ACHN (cell line): ENCODE measurements at regions not wholly inside any gene's neighbourhood (a gene's known extent, or its start where the extent isn't known, plus 50 kb on each side); places are given as distances from the start of the nearest gene placed in this dataset.

Experiments used
- DNase-seq: peaks from one replicate; pipeline ENCODE4 v3.0.0-alpha.2; 2015
- in situ Hi-C: cut with HindIII; loops from 2 replicates; pipeline ENCODE4 v1.10.0; 2017; ENCODE audit warnings: low sequenced_read_pairs, low pct_ligation_motif_present, low pct_unique_long_range_greater_than_20kb

DNA sequence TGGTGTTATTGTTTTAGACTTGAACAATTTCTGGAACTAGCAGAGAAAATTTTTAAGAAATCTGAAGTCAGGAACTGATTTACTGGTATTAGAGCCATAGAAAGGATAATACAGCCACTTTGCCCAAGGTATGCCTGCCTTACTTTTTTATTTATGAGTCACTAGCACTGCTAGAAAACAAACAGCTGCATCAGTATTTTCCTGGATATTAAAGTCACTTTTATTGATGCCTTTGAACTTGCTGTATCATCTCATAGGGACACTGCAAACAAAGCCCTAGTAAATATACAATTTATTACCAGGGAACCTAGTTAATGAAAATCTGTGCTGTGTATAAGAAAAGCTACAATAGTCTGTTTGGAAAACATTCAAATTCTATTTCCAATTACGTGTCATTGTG is 490.8 kb upstream of the TMPRSS15 start:
- DNase-seq, result no peak

DNA sequence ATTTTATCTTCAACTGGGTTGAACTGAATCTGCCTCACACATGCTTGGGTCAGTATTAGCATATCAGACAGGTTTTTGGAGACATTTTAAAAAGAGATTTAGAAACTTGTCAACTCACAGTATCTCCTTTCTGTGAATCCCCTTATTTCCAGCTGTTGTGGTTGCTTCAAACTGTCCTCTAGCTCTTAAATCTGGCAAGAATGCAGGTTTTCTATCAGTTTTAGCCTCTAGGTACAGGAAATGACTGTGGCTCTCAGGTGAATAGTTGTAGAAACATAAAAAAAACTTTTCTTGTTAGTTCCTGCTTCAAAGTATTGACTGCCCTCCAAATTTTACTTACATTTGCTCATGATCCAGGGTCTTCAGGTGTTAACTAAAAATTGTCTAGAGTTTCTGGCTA is 495.7 kb upstream of the TMPRSS15 start:
- no peak for DNase-seq
- in situ Hi-C loops, result no loop called here

More for the DNA sequence above, 490.8 kb upstream of the TMPRSS15 start:
- in situ Hi-C loops, result no loop called here

- in situ Hi-C loops, result no loop called here
- no peak for DNase-seq
Observed at GRCh38 chr21:18902660-18903059, 499.1 kb upstream of the TMPRSS15 start.

GRCh38 chr21:18907076-18907475 is 503.5 kb upstream of the TMPRSS15 start:
- in situ Hi-C loops, result no loop called here
- DNase-seq, result no peak

- in situ Hi-C loops, result no loop called here
Observed at GRCh38 chr21:18908641-18909040, 505.1 kb upstream of the TMPRSS15 start.

GRCh38 chr21:18913914-18914313 is 510.3 kb upstream of the TMPRSS15 start:
- in situ Hi-C loops, result no loop called here
- DNase-seq, result no peak

More at GRCh38 chr21:18908641-18909040, 505.1 kb upstream of the TMPRSS15 start:
- DNase-seq, result no peak

DNA sequence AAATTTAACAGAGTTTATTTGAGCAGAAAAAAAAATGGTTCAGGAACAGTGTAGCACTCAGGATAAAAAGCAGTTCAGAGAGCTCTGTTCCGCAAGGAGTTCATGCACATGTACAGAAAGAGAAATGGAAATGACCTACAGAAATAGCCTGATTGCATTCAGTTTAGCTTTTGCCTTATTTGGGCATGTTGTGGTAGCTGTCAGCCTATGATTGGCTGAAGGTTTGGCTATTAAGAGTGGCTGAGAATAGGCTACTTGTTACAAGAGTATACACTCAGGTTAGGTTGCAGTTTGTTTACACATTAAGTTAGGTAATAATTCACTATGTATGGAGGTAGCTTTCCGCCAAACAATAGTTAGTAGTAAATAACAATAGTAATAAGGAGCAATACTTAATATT is 511.0 kb upstream of the TMPRSS15 start:
- DNase-seq, result no peak
- in situ Hi-C loops, result no loop called here

DNA sequence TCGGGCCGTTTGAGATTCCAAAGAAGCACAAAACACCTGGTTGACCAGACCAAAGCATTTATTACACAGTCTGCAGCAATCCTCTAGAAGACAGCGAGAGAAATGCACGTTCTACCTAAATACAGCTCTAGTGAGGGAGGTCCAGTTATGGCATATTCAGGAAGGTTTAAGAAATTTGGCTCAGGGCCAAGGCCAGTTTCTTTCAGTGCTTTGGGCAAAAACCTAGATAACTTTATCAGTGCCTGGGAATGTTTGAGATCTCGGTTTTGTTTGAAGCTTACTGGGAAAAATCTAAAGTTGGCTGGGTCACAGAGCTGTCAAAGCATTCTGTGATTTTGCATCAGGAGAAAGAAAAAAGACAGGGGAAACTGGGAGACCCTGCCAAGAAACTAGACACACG is 514.0 kb upstream of the TMPRSS15 start:
- in situ Hi-C loops, result no loop called here

DNA sequence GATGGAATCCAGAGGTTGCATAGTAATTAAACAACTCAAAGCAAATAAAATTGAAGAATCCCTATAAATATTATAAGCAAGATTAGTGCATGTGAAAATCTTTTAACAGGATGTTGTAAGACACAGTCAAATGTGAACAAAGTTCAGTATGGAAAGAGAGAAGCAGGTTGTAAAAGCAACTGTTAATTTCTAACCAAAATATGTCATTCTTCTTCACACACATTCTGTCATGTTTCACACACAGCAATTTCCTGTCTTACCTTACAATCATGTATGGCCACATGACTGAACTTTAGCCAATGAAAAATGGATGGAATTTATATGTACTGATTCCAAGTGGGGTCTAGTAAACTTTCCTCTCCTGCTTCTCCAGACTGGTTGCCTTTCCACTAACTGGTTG is 527.7 kb upstream of the TMPRSS15 start:
- no peak for DNase-seq
- in situ Hi-C loops, result no loop called here

More for the DNA sequence above, 514.0 kb upstream of the TMPRSS15 start:
- no peak for DNase-seq

DNA sequence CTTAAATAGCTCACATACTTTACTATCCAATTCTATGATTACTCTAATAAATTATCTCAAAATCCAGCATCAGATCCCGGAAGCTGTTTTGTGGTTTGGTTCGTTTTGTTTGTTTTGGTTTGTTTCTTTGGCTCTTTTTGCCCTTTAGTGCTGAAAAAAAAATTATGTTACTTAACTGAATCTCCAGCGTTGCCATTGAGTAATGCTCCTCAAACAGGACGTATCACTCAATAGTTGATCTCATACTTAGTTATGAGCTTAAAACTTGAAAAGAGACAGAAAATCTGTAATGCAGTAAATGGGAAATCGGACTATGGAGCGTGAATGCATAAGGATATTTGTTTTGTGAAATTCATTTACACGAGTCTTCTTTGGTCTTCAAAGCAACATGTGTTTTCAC is 533.8 kb upstream of the TMPRSS15 start:
- no peak for DNase-seq
- in situ Hi-C loops, result no loop called here

- in situ Hi-C loops, result no loop called here
- DNase-seq, result no peak
Observed at GRCh38 chr21:18940791-18941190, 537.2 kb upstream of the TMPRSS15 start.

- in situ Hi-C loops, result no loop called here
- no peak for DNase-seq
Observed at GRCh38 chr21:18950045-18950740, 546.6 kb upstream of the TMPRSS15 start.

DNA sequence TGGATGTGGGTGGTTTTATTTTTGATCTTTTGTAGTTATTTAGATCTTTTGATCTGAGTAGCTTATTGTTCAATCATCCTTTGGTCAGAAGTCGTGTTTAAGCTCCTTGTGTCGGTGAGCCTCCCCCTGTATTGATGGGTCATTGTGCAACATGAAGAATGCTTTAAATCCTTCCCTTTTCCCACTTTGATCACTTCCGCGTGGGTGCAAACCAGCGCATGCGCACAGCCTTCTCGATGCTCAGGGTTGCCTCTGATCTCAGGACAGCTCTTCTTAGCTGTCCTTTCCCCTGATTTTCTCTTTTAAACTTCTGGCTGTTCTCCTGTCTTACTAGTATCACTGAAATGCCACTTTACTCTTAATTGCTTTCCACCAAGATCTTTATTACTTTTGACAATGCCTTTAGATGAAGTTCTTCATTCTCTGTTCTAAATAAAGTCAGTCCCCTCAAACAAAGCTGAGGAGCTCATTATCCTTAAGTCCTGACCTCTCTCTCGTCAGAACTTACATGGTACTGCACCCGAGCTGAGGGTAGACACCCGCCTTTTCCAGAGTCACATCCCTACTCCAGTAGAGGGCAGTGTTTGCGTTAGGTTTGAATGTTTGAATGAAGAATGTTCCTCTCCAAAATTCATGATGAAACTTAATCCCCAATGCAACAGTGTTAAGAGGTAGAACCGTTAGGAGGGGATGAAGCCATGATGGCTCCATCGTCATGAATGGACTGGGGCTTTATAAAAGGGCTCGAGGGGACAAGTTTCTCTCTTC is 547.9 kb upstream of the TMPRSS15 start:
- peak; percentile 27 for DNase-seq
- in situ Hi-C loops, result no loop called here

GRCh38 chr21:18954441-18954844 is 550.9 kb upstream of the TMPRSS15 start:
- in situ Hi-C loops, result no loop called here
- no peak for DNase-seq

DNA sequence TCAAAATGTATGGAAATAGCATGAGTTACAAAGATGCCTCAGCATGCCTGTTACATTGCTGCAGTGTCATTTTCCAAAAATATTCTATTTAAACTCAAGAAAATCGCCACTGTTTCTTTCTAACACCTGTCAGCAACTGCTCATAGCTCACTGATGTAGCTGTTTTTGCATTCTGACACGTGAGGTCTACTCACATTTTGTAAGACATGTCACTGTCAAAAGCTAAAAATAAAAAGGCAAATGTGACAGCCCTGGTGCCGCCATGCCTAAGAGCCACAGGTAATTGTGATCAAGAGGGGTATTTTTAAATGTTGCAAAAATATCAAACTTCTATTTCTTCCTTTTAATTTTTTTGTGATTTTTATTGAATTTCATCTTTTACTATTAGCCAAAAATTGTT is 556.2 kb upstream of the TMPRSS15 start:
- DNase-seq, result no peak
- in situ Hi-C loops, result no loop called here

GRCh38 chr21:18960306-18960705 is 556.7 kb upstream of the TMPRSS15 start:
- no peak for DNase-seq
- in situ Hi-C loops, result no loop called here

GRCh38 chr21:18970416-18970815 is 566.8 kb upstream of the TMPRSS15 start:
- no peak for DNase-seq

DNA sequence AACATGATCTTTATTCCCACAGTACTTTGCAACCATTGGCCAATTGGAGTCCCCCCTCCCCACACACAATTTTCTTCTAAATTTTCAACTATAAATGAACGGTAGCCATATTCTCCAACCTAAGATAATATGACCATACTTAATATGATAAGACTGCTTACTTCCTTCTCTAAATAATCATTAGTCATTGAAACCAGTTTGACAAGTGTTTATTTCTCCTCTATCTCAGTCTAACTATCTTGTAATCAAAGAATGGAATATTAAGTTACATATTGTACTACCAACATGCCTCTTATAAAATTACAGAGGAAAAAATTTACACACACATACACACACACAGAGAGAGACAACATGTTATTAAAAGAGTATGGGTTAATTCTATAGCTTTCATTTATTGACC is 567.4 kb upstream of the TMPRSS15 start:
- DNase-seq, result no peak
- in situ Hi-C loops, result no loop called here

More at GRCh38 chr21:18970416-18970815, 566.8 kb upstream of the TMPRSS15 start:
- in situ Hi-C loops, result no loop called here

- in situ Hi-C loops, result no loop called here
- no peak for DNase-seq
Observed at GRCh38 chr21:18985584-18985983, 582.0 kb upstream of the TMPRSS15 start.

GRCh38 chr21:18986197-18986596 is 582.6 kb upstream of the TMPRSS15 start:
- no peak for DNase-seq

More at GRCh38 chr21:18986197-18986596, 582.6 kb upstream of the TMPRSS15 start:
- in situ Hi-C loops, result no loop called here
